HUES48 (cell line): ENCODE measurements at regions not wholly inside any gene's neighbourhood (a gene's known extent, or its start where the extent isn't known, plus 50 kb on each side); places are given as distances from the start of the nearest gene placed in this dataset.

Experiments
- H3K27ac ChIP-seq: one replicate; pipeline ENCODE4 v1.7.0; 2013; ENCODE audit warnings: low read depth, low read length, inconsistent platforms
- H3K27me3 ChIP-seq: 2 replicates; pipeline ENCODE4 v1.6.1; 2013; ENCODE audit warnings: mild to moderate bottlenecking, low read length; ENCODE audit not compliant: control insufficient read depth, insufficient read depth
- H3K36me3 ChIP-seq: 2 replicates; pipeline ENCODE4 v1.6.1; 2013; ENCODE audit warnings: low read length; ENCODE audit not compliant: control insufficient read depth, insufficient read depth
- H3K4me1 ChIP-seq: 2 replicates; pipeline ENCODE4 v1.6.1; 2013; ENCODE audit warnings: mild to moderate bottlenecking, low read length; ENCODE audit not compliant: control insufficient read depth, insufficient read depth
- H3K4me3 ChIP-seq: 2 replicates; pipeline ENCODE4 v1.5.1; 2013; ENCODE audit warnings: mild to moderate bottlenecking, low read depth, low read length
- H3K9ac ChIP-seq: 2 replicates; pipeline ENCODE4 v1.6.1; 2013; ENCODE audit warnings: mild to moderate bottlenecking, low read depth, low read length, moderate library complexity
- H3K9me3 ChIP-seq: 2 replicates; pipeline ENCODE4 v1.6.1; 2013; ENCODE audit warnings: low read length; ENCODE audit not compliant: control insufficient read depth, insufficient read depth

- no peak overlapping the region for H3K9ac ChIP-seq
- no peaks in the 10 kb centered on the region for H3K9me3 ChIP-seq
- H3K27ac ChIP-seq, result no peak overlapping the region
- no peaks in the 10 kb centered on the region for H3K27me3 ChIP-seq
- peaks cover 4% of the 10 kb centered on the region; the same call in 1 of the 2 replicates for H3K4me1 ChIP-seq
- no peaks in the 10 kb centered on the region for H3K36me3 ChIP-seq
- H3K4me3 ChIP-seq, result no peak overlapping the region
These were observed 860.2 kb upstream of the ARPP21 start for GRCh38 chr3:34779092-34779491.

- Histone ChIP-seq H3K9ac (no peak overlapping the region), H3K27ac (no peak overlapping the region), H3K27me3 (no peaks in the 10 kb centered on the region), H3K4me1 (peaks cover 4% of the 10 kb centered on the region; the same call in 1 of the 2 replicates), H3K36me3 (no peaks in the 10 kb centered on the region), H3K4me3 (no peak overlapping the region), H3K9me3 (no peaks in the 10 kb centered on the region)
These were observed 859.0 kb upstream of the ARPP21 start for GRCh38 chr3:34780294-34780693.

GRCh38 chr3:34780973-34781372, 858.4 kb upstream of the ARPP21 start:
- Histone ChIP-seq H3K9ac (no peak overlapping the region), H3K9me3 (no peaks in the 10 kb centered on the region), H3K27me3 (no peaks in the 10 kb centered on the region), H3K36me3 (no peaks in the 10 kb centered on the region), H3K27ac (no peak overlapping the region), H3K4me1 (peaks cover 4% of the 10 kb centered on the region; the same call in 1 of the 2 replicates), H3K4me3 (no peak overlapping the region)

- no peak overlapping the region for H3K27ac ChIP-seq
- H3K9ac ChIP-seq, result no peak overlapping the region
- H3K4me1 ChIP-seq, result peaks cover 4% of the 10 kb centered on the region; the same call in 1 of the 2 replicates
- no peak overlapping the region for H3K4me3 ChIP-seq
- no peaks in the 10 kb centered on the region for H3K9me3 ChIP-seq
- no peaks in the 10 kb centered on the region for H3K36me3 ChIP-seq
- no peaks in the 10 kb centered on the region for H3K27me3 ChIP-seq
These were observed 856.5 kb upstream of the ARPP21 start for GRCh38 chr3:34782871-34783270.

- Histone ChIP-seq H3K27me3 (no peaks in the 10 kb centered on the region), H3K4me1 (peaks cover 4% of the 10 kb centered on the region; the same call in 1 of the 2 replicates), H3K4me3 (no peak overlapping the region), H3K9ac (no peak overlapping the region), H3K36me3 (no peaks in the 10 kb centered on the region), H3K27ac (no peak overlapping the region), H3K9me3 (no peaks in the 10 kb centered on the region)
These were observed 855.4 kb upstream of the ARPP21 start for GRCh38 chr3:34783876-34784275.

- Histone ChIP-seq H3K4me1 (0 out of 2 replicates have a peak, but pooled peaks cover 6% of the 10 kb centered on the region), H3K36me3 (no peaks in the 10 kb centered on the region), H3K27ac (no peak overlapping the region), H3K9me3 (no peaks in the 10 kb centered on the region), H3K4me3 (no peak overlapping the region), H3K9ac (no peak overlapping the region), H3K27me3 (no peaks in the 10 kb centered on the region)
These were observed 846.3 kb upstream of the ARPP21 start for GRCh38 chr3:34793057-34793456.

- H3K27ac ChIP-seq, result peak overlapping the region; percentile 15
- no peaks in the 10 kb centered on the region for H3K9me3 ChIP-seq
- H3K4me3 ChIP-seq, result no peak overlapping the region
- no peak overlapping the region for H3K9ac ChIP-seq
- no peaks in the 10 kb centered on the region for H3K36me3 ChIP-seq
- H3K4me1 ChIP-seq, result peaks cover 16% of the 10 kb centered on the region
- H3K27me3 ChIP-seq, result no peaks in the 10 kb centered on the region
These were observed 831.7 kb upstream of the ARPP21 start for GRCh38 chr3:34807611-34808010.

- Histone ChIP-seq H3K27ac (peak overlapping the region; percentile 15), H3K36me3 (no peaks in the 10 kb centered on the region), H3K9ac (no peak overlapping the region), H3K9me3 (no peaks in the 10 kb centered on the region), H3K4me3 (no peak overlapping the region), H3K4me1 (peaks cover 16% of the 10 kb centered on the region), H3K27me3 (no peaks in the 10 kb centered on the region)
These were observed 831.0 kb upstream of the ARPP21 start for GRCh38 chr3:34808287-34808686.

- Histone ChIP-seq H3K9ac (no peak overlapping the region), H3K9me3 (no peaks in the 10 kb centered on the region), H3K4me3 (no peak overlapping the region), H3K27me3 (no peaks in the 10 kb centered on the region), H3K36me3 (no peaks in the 10 kb centered on the region), H3K27ac (no peak overlapping the region), H3K4me1 (no peaks in the 10 kb centered on the region)
These were observed 810.5 kb upstream of the ARPP21 start for GRCh38 chr3:34828847-34829246.

- Histone ChIP-seq H3K9me3 (no peaks in the 10 kb centered on the region), H3K36me3 (no peaks in the 10 kb centered on the region), H3K9ac (no peak overlapping the region), H3K27me3 (no peaks in the 10 kb centered on the region), H3K27ac (no peak overlapping the region), H3K4me3 (no peak overlapping the region), H3K4me1 (no peaks in the 10 kb centered on the region)
These were observed 806.3 kb upstream of the ARPP21 start for GRCh38 chr3:34832865-34833508.

- no peaks in the 10 kb centered on the region for H3K9me3 ChIP-seq
- no peak overlapping the region for H3K4me3 ChIP-seq
- peaks cover 15% of the 10 kb centered on the region for H3K4me1 ChIP-seq
- H3K36me3 ChIP-seq, result no peaks in the 10 kb centered on the region
- H3K27ac ChIP-seq, result no peak overlapping the region
- no peak overlapping the region for H3K9ac ChIP-seq
- H3K27me3 ChIP-seq, result no peaks in the 10 kb centered on the region
These were observed 801.2 kb upstream of the ARPP21 start for GRCh38 chr3:34837848-34838741.
